Stimulated activated CD4-positive, alpha-beta T cell treated with anti-CD3 and anti-CD28 coated beads, Interleukin-4, amount 100 ng/mL, for 4 hours (primary cell): ENCODE measurements at regions not wholly inside any gene's neighbourhood (a gene's known extent, or its start where the extent isn't known, plus 50 kb on each side); places are given as distances from the start of the nearest gene placed in this dataset.

ENCODE experiments used
- DNase-seq, 2 experiments: peaks; one replicate each; pipeline ENCODE4 v3.0.0-alpha.2; 2020

- no peak for DNase-seq
Observed at GRCh38 chr9:78505546-78505945, 208.6 kb downstream of the PSAT1 start.

GRCh38 chr9:78507037-78507436 lies 210.1 kb downstream of the PSAT1 start:
- no peak for DNase-seq

- DNase-seq: no peak
Observed at GRCh38 chr9:78510035-78510434, 213.1 kb downstream of the PSAT1 start.

GRCh38 chr9:78515108-78515507 lies 218.2 kb downstream of the PSAT1 start:
- no peak for DNase-seq

GRCh38 chr9:78519786-78520185 lies 222.9 kb downstream of the PSAT1 start:
- no peak for DNase-seq

- no peak for DNase-seq
Observed at GRCh38 chr9:78521680-78522079, 224.8 kb downstream of the PSAT1 start.

- no peak for DNase-seq
Observed at GRCh38 chr9:78525986-78526560, 229.1 kb downstream of the PSAT1 start.

GRCh38 chr9:78533500-78533899 lies 236.6 kb downstream of the PSAT1 start:
- no peak for DNase-seq

- DNase-seq: no peak
Observed at GRCh38 chr9:78539188-78539587, 242.3 kb downstream of the PSAT1 start.

- no peak for DNase-seq
Observed at GRCh38 chr9:78539904-78540303, 243.0 kb downstream of the PSAT1 start.

GRCh38 chr9:78541868-78542443 lies 245.0 kb downstream of the PSAT1 start:
- DNase-seq: no peak

- DNase-seq: no peak
Observed at GRCh38 chr9:78542491-78543181, 245.7 kb downstream of the PSAT1 start.

- DNase-seq: no peak
Observed at GRCh38 chr9:78543353-78543752, 246.4 kb downstream of the PSAT1 start.

- no peak for DNase-seq
Observed at GRCh38 chr9:78544230-78544629, 247.3 kb downstream of the PSAT1 start.

GRCh38 chr9:78547831-78548230 lies 250.9 kb downstream of the PSAT1 start:
- DNase-seq: no peak

- no peak for DNase-seq
Observed at GRCh38 chr9:78548670-78549069, 251.7 kb downstream of the PSAT1 start.

- DNase-seq: no peak
Observed at GRCh38 chr9:78549711-78550110, 252.8 kb downstream of the PSAT1 start.

GRCh38 chr9:78552802-78553201 lies 255.9 kb downstream of the PSAT1 start:
- no peak for DNase-seq

- no peak for DNase-seq
Observed at GRCh38 chr9:78557540-78557939, 260.6 kb downstream of the PSAT1 start.

- DNase-seq: no peak
Observed at GRCh38 chr9:78559449-78559885, 262.5 kb downstream of the PSAT1 start.

GRCh38 chr9:78562021-78562420 lies 265.1 kb downstream of the PSAT1 start:
- no peak for DNase-seq

- DNase-seq: no peak
Observed at GRCh38 chr9:78563269-78563668, 266.3 kb downstream of the PSAT1 start.

GRCh38 chr9:78565481-78565880 lies 268.6 kb downstream of the PSAT1 start:
- DNase-seq: no peak

- no peak for DNase-seq
Observed at GRCh38 chr9:78566521-78566920, 269.6 kb downstream of the PSAT1 start.
